ENCODE measurements at regions not wholly inside any gene's neighbourhood (a gene's known extent, or its start where the extent isn't known, plus 50 kb on each side); places are given as distances from the start of the nearest gene placed in this dataset.
"Not testable (repeated sequence)": the region's sequence is repeated elsewhere in the genome, so short reads cannot be mapped to it uniquely, and the experiment has no call there.

DNA sequence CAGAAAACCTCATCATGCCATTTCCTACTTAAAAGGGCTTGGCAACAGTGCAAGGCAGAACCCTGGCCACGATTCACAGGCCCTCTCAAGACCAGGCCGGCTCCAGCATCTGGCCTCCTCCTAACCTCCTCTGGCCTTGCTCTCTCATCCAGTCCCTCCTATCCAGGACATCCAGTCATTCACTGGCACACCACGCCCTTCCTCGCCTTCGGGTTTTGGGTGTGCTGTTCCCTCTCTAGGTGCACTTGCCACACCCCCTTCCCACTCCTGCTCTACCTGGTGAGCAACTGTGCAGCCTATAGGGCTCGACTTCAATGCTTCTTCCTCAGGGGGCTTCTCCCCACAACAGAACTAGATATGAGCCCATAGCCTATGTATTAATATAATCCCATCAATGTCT is 317.1 kb downstream of the ARRDC4 start:
- DNase-seq: no peak

DNA sequence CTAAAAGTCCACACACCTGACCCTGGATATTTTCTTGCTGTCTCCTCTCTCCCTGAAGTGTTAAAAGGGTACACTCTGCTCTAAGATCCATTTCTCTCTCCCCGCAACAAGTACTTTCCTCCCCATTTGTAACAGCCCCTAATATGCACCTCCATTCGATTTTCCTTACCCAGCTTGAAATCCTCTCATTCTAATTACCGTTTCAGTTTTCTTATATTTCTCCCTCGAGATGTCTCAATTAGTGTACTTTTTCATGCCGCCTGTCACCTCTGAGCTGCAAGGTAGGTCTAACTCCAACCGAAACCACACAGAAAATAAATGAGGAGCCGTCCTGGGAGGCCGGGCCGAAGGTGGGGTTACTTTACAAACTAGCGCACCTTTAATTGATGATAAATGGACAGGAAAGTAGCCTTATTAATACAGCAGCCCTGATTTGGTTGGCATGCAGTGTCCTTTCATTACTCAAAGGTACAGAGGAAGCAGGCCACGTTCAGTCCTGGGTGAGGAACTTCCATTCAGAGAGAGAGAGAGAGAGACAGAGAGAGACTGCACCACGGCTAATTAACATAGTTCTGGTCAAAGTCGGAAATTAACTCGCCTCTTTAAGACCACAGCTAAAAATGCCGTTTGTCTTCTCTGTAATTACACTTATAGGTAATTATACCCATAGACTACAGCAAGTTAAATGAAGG is 319.9 kb downstream of the ARRDC4 start:
- no peak for DNase-seq

DNA sequence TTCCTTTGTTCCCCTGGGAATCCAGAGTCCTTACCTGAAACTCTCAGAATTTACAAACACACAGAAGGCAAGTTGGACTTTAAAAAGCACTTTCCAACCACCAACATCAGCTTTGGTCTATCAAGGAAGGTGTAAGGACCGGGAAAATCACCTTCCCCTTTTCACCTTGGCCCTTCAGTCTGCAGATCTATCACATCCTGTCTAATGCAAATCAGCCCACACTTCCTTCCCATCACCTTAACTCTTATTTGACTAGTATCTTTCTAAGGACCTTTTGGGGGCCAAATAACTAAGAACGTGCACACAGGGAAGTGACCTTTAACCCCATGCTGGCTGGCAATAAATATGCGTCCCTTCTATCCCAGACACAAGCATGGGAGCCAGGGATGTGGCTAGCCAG is 320.6 kb downstream of the ARRDC4 start:
- DNase-seq: no peak

DNA sequence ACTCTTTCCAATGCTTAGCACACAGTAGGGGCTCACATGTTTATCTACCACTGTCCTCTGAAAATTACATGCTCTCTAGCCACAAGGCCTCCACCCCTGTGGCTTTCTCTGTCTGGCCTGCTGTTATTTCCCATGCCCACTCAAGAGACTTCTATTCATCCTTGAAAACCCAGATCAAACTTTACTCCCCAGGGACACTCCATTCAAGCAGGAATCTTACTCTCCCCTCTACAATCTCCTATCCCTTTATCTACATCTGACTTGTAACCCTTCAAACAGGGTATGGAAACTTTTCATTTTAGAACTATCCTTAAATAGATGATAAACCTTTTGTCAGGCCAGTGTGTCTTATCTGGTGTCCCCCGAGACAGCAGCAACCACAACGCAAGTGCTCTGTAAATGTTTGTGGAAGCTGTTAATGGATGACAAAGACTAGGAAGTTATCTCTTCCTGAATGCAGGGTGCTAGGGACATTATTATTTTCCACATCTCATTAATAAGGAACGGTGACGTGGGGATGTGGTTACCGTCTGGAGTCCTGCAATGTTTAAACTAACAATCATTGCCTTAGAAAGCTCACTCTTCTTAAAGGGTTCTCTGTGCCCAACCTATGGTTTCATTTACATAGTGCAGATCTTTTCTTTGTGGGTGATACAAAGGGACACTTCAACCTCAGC is 322.3 kb downstream of the ARRDC4 start:
- DNase-seq: no peak

DNA sequence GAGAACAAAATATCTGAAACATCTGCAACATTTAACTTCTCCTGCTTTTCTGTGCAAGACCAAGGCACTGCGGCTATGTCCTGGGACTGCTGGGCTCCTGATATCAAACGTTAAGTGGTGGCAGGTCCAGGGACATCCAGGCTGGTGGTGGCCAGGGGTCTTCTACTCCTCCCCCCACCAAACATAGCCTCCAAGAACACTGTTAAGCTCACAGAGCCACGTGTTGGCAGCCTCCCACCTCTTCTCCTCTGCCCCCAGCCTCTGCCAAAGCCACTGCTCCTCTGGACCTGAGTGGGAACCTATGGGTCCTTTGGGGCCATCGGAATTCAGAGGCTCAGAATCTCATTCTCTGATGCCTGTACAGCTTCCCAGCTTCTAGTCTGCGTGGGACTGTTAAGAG is 325.7 kb downstream of the ARRDC4 start:
- no peak for DNase-seq

DNA sequence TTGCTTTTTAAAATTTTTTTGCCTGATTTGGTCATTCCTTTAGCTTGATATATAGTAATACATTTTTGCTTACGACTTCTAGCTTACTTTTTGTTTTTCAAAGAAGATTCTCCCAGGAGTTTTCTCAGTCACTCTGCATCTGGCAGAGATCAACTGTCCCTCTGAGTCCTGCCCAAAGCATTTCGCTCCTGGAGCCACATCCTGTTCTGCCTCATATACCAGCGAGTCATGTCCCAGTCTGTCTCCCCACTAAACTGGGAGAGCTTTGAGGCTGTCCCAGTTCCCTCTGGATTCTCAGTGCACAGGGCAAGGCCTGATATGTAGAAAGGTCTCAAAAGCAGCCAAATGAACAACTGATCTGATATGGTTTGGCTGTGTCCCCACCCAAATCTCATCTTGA is 326.3 kb downstream of the ARRDC4 start:
- no peak for DNase-seq

DNA sequence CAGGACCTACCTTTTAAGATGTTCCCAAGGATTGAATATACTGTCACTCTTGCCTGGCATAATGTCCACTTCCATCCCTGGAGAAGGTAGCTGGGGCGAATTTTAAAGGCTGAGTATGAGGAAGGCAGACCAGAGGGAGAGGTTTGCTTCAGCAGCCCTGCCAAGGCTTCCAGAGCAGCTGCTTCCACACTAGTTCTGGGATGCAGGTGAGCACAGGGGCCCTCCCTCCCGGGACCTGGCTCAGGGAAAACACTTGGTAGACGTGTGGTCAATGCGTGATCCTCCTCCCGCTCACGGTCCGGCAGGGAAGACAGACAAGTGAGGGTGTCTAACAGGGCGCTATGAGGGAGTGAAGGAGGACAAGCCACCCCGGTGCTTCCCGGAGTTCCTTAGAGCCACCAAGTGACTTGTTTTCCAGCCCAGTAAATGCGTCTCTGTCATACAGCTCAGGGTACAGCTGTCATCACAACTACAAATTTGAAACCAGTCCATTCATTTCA is 327.6 kb downstream of the ARRDC4 start:
- DNase-seq: no peak

DNA sequence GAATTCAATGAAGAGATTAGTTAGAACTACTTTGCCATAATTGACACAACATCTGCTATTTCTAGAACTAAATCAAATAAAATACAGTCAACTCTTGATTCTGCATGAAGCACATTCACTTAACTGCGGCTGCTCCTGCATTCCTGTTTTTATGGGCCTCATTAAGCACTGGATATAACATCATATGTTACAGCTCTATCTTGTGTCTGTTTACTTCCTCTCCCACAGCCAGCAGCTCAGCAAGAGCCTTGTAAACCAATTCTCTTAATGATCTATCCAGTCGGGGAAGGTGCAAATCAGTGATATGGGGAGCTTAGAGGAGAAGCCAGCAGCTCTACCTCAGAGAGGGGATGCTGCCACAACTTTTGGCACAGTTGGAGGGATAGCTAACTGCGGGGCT is 329.2 kb downstream of the ARRDC4 start:
- DNase-seq: no peak

DNA sequence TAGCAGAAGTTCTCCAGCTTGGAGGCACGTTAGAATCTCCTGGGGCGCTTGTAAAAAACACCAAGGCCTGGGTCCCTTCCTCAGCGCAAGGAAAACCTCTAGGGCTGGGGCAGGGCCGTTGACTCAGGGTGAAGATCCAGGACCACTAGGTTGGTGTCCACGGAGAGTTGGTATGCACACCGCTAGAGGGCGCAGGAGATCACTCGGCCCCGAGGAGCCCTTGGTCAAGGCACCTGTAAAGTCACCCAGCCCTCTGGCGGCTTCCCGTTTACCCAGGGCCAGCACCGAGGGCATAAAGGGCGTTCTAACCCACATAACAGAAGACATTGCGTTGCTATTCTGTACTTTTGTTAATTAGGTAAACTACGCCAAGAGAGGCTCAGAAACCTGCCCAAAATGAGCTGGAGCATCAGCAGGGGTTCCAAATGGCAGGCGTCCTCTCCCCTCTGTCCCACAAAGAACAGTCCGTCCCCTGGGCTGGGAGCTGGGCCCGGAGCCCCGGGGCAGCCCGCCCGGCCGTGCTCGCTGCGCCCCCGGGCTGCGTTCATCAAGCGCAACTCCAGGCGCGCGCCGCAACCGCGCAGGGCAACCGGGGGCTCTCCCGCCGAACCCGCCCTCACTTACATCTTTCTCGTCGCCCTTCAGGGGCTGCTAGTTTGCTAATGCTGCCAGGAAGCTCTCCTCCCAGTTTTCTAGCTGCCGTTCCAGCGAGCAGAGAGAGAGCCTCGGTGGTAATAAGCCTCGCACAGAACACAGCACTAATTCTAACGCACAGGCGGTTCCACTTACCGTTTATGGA is 332.1 kb downstream of the ARRDC4 start:
- DNase-seq: peak; percentile 73

DNA sequence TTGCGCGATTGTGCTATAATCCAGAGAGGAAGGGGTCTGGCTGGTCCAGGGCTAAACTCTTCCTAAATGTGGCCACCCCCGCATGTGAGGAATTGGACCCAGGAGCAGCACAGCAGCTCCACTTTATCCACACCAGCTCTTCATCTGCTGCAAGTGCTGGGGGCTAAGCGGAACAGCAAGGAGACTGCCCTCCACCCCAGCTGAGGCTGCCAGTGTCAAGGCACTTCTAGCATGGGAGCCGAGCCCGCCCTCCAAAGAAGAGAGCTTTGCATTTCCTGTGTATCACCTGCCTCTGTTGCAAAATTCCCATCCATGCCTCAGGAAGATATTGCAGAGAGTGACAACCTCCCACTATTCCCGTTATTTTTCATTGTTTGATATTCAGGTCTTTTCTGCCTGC is 333.6 kb downstream of the ARRDC4 start:
- DNase-seq: no peak

DNA sequence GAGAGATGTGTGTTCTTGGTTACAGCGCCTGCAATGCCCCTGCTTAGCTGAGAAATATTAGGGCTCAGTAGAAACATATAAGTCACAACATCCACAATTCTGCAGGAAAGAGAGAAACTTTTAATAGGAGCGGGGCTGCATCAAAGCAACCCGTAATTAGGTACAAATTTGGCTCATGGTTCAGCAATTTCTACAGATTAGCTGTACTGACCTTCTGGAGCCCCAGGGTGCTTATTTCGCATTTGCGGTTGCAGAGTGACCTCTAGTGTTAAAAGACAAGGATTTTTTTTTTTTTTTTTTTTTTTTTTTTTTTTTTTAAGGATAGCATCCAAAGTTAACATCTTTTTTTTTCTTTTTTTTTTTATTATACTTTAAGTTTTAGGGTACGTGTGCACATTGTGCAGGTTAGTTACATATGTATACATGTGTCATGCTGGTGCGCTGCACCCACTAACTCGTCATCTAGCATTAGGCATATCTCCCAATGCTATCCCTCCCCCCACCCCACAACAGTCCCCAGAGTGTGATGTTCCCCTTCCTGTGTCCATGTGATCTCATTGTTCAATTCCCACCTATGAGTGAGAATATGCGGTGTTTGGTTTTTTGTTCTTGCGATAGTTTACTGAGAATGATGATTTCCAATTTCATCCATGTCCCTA is 334.7 kb downstream of the ARRDC4 start:
- not testable (repeated sequence) for DNase-seq

DNA sequence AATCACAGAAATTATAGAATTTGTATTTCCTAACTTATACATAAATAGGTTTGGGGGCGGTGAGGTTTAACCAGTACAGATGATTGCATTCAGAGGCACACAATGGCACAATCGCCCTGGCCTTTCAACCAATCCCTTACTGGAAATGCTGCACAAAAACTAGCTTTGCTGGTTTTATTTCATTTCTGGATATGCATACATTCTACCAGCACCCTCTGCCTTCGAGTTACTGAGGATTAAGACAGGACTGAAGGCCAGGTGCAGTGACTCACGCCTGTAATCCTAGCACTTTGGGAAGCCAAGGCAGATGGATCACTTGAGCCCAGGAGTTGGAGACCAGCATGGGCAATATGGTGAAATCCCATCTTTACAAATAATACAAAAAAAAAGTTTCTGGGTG is 336.1 kb downstream of the ARRDC4 start:
- DNase-seq: no peak

DNA sequence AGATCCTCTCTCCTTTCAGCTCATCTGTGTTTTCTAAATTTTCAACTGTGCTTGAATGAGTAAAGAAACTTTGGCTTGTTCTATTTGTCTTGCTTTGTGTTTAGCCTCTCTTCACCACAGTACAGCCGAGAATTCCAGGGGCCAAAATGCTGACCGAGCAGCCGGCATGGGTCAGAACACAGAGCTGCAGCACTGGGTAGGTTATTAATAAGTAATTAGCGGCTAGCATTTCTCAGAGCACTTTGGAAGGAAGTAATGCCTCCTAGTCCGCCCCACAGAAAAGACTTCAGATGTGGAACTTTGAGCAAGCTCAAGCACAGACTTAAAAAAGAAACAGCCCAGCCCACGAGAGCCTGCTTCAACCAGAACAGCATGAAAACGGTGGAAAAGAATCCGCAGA is 343.9 kb downstream of the ARRDC4 start:
- no peak for DNase-seq

DNA sequence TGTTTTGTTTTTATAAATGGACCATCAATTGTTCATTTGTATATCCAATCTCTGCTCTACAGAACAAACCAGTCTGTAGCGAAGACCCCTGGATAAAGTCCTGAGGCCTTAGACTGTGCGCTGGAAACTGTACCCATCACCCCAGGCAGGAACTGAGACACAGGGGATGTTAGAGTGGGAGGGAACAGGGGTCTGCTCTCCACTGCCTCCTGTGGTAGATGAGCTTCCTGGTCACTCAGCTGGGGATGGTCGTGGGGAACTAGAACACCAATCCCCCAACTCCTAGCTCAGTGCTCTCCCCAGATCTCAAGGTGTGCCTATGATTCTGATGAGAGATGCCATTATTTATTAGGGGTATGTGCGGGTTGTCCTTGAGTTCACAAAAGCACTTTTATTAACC is 340.2 kb upstream of the IGF1R start:
- no peak for DNase-seq

DNA sequence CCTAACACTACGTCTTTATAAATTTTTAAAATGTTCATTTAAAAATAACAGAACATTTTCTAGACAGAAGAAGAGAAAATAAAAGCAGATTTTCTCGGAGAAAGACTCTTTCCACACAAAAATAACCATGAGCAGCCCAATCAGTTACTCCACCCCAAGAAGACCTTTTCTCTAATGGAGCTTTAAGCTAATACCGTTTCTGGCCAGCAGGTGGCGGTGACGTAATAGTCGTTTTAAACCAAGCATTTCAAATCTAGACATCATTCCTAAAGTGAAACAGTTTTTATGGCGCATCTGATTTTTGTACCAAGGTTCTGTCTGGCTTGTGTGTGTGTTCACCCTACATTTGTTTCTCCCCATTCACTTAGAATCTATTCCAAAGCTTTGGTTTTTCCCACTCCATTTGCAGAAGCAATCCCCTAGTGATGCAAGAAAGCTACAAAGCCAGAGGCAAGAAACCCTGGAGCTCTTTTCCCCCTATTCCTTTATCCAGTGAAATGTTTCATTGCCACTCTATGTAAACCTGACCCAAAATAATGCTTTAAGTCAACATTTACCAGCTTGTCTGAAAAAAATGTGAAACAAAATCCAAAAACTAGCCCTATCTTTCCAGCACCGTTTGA is 336.7 kb upstream of the IGF1R start:
- DNase-seq: peak; percentile 54

DNA sequence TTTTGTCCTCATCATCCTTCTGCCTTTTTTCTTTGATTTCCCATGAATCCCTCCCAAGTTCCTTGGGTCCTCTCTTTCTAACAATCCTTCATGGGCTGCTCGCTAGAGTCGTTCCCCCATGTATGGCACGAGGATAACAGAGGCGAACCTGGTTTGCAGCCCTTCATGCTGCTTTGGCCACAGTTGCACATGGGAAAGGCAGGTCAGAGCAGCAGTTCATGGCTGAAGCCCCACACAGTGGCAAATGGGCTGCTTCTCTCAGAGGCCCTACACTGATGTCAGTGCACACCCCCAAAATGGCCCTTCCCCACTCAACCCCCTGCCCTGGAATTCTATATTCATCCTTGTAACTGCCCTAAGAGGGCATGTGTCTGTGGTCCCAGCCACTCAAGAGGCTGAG is 335.4 kb upstream of the IGF1R start:
- no peak for DNase-seq

DNA sequence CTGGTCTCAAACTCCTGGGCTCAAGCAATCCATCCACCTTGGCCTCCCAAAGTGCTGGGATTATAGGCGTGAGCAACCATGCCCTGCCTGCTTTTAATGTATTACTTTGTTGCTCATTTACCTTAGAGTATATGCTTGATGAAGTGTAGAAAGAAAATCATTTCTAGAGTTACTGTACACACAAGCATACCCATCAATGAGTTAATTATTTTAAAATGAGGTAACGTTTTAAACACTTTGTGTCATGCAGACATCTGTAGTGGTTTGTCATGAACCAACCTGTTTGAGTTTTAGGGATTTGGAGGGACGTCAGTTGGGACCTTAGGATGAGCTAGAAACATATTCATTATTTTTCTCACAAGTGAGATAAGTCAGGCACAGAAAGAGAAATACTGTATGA is 332.4 kb upstream of the IGF1R start:
- no peak for DNase-seq

DNA sequence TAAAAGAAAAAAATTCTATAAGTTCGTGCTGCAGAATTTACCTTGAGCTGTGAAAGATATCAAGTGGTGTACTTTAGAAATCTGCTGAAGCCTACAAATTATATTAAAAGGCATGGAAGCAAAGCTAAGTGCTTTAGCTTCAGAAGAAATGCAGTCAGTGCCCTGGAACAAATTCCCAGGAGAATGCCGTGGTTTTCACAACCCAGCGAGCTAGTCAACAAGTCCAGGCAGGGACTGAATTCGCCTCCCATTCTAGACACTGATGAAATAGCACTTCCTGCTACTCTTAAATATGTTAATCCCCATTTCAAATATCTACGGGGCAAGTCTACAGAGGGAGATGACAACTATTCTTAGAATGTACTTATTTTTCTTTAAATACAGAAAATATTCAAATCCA is 326.4 kb upstream of the IGF1R start:
- peak; percentile 33 for DNase-seq

DNA sequence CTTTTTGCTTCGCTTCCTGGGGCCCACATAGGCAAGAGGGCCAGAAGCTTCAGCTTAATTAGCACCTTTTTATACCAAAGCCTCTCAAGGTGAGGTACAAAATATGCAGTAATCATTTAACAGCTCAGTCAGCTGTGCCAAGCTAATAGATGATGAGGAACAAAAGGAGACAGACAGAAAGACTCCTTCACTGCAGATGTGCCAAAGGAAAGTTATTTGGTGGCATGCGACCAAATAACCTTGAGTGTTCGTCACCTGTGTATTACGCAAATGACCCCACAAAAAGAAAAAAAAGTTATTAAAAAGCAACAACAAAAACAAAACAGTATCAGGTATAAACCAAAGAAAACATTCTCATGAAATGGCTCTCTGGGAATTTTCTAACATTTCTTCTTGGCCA is 325.8 kb upstream of the IGF1R start:
- DNase-seq: peak; percentile 18

DNA sequence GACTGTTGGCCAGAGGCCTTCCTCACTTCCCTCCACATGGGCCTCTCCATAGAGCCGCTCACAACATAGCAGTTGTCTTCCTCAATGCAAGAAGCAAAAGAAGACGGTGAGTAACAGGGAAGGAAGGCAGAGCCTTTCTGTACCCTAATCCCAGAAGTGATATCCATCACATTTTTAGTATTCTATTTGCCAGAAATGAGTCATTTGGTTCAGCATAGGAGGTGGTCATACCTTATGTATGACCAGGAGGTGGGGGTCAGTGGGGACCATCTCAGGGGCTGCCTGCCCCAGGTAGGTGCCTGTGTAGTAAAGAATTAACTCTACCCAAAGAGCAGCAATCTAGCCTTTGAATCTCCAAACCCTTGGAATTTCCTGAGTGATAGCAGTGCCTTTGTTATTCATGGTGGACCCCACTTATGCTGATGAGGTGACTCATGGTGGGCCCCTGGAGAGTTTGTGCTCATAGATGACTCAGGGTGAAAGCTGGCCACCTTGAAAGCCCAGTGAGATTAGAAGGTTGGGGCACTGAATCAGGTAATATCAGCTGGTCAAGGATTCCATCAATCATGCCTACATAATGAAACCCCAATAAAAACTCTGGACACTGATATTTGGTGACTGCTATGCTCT is 323.9 kb upstream of the IGF1R start:
- no peak for DNase-seq

DNA sequence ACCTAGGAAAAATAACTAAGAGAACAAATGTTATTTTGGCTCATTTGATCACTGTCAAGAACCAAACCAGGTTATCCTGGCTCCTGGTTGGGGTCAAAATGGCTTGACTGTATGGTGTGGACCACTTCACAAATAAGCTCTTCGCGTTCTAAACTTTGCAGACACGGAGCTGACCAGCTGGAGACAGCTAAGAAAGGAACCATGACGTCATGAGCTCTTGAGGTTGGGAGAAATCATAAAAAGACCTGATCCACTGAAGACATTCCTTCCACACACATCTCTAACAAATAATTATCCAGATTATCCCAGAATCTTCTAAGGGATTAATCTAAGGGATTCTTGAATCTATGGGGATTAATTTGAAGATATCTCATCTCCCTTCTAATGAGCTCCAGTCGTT is 321.5 kb upstream of the IGF1R start:
- DNase-seq: no peak

DNA sequence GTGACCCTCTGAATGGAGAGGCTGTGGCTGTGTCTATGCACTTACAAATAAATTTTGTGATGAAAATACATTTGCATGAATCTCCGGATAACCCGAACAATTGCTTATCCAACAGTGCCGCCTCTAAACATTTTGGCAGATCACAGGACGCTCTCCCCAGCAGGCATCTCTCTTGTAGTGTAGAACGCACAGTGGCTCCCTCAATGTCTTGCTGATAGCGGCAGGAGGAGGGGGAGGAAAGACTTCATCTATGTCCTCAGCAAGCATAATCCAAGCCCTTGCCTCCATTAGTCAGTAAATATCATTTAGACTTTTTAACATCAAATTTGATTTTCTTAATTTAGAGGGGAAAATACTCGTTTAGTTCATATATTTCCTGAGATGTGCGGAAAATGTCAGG is 318.1 kb upstream of the IGF1R start:
- DNase-seq: no peak

Measured in right kidney (tissue), 1 donor.